Upper lobe of right lung (tissue), 1 donor: ENCODE measurements at regions not wholly inside any gene's neighbourhood (a gene's known extent, or its start where the extent isn't known, plus 50 kb on each side); places are given as distances from the start of the nearest gene placed in this dataset.

Experiments
- ATAC-seq: fragments of 200-7000 bp; cut with Tn5 transposase; one replicate; pipeline ENCODE4 v1.9.1; 2020; ENCODE audit warnings: mild to moderate bottlenecking, moderate library complexity
- DNase-seq: peaks from one replicate; pipeline ENCODE4 v3.0.0-alpha.2; 2020
- H3K27ac ChIP-seq: fragments of 200-600 bp; one replicate; pipeline ENCODE4 v1.8.0; 2022
- H3K27me3 ChIP-seq: fragments of 200-600 bp; one replicate; pipeline ENCODE4 v1.8.0; 2022; ENCODE audit warnings: mild to moderate bottlenecking
- H3K36me3 ChIP-seq: fragments of 200-600 bp; one replicate; pipeline ENCODE4 v1.8.0; 2022
- H3K4me1 ChIP-seq: fragments of 200-600 bp; one replicate; pipeline ENCODE4 v1.8.0; 2022
- H3K4me3 ChIP-seq: fragments of 200-600 bp; one replicate; pipeline ENCODE4 v1.8.0; 2022; ENCODE audit warnings: mild to moderate bottlenecking
- H3K9me3 ChIP-seq: fragments of 200-600 bp; one replicate; pipeline ENCODE4 v1.8.0; 2022
- intact Hi-C: fragments of 100-400 bp; cut with DNase I; formaldehyde crosslinking; loops from one replicate; pipeline ENCODE4 v1.11.0; 2022
- TF ChIP-seq, protein P1 (sequence below): fragments of 200-600 bp; IDR thresholded peaks from one replicate; pipeline ENCODE4 v1.8.0; 2022; ENCODE audit warnings: antibody characterized with exemption
- donor health status: DM: no; HTN: yes; CAD: no; lungs with severe emphysema.

DNA sequence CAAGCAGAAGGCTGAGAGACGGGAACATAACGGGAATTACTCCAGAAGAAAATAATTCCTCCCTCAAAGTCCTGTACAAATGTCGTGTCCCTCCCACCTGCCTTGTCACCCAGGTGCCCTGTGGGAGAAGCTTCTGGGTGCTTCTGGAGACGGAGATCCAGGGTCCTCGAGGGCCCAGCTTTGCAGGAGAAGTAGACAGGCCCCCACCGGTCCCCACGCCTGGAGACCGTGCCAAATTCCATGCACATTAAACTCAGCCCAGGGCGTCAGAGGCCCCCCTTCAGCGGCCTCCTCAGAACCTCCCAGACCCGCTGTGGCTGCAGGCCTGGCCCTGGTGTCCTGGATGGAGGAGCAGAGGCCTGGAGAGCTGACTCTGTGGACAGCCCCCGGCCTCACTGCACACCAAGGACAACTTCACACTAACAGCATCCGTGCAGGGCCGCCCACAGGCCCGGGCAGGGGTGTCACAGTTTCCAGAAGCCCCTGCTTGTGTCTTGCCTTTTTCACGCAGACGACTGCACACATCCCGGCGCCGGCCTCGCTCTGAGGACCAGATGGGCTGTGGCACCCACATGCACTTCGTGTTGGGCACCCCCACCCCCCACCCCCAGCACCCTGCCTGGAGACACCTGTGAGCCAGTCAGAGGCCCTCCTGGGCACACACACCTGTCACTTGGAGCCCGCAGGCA is 734.3 kb downstream of the BRD1 start:
- Histone ChIP-seq H3K27ac (no peak overlapping the region), H3K27me3 (peaks cover 18% of the 10 kb centered on the region), H3K9me3 (no peaks in the 10 kb centered on the region), H3K4me1 (no peaks in the 10 kb centered on the region), H3K36me3 (no peaks in the 10 kb centered on the region), H3K4me3 (no peak overlapping the region)
- ATAC-seq (no peak), DNase-seq (no peak)
- intact Hi-C loops = no loop called here
- TF ChIP-seq, protein P1, sequence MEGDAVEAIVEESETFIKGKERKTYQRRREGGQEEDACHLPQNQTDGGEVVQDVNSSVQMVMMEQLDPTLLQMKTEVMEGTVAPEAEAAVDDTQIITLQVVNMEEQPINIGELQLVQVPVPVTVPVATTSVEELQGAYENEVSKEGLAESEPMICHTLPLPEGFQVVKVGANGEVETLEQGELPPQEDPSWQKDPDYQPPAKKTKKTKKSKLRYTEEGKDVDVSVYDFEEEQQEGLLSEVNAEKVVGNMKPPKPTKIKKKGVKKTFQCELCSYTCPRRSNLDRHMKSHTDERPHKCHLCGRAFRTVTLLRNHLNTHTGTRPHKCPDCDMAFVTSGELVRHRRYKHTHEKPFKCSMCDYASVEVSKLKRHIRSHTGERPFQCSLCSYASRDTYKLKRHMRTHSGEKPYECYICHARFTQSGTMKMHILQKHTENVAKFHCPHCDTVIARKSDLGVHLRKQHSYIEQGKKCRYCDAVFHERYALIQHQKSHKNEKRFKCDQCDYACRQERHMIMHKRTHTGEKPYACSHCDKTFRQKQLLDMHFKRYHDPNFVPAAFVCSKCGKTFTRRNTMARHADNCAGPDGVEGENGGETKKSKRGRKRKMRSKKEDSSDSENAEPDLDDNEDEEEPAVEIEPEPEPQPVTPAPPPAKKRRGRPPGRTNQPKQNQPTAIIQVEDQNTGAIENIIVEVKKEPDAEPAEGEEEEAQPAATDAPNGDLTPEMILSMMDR = no peak

- Histone ChIP-seq H3K4me3 (no peak overlapping the region), H3K27ac (no peak overlapping the region), H3K9me3 (no peaks in the 10 kb centered on the region), H3K4me1 (no peaks in the 10 kb centered on the region), H3K27me3 (peaks cover 24% of the 10 kb centered on the region), H3K36me3 (no peaks in the 10 kb centered on the region)
- intact Hi-C loops = no loop called here
- TF ChIP-seq, protein P1 = no peak
- ATAC-seq (no peak), DNase-seq (no peak)
Measured at GRCh38 chr22:49092716-49093115, 735.0 kb downstream of the BRD1 start.

DNA sequence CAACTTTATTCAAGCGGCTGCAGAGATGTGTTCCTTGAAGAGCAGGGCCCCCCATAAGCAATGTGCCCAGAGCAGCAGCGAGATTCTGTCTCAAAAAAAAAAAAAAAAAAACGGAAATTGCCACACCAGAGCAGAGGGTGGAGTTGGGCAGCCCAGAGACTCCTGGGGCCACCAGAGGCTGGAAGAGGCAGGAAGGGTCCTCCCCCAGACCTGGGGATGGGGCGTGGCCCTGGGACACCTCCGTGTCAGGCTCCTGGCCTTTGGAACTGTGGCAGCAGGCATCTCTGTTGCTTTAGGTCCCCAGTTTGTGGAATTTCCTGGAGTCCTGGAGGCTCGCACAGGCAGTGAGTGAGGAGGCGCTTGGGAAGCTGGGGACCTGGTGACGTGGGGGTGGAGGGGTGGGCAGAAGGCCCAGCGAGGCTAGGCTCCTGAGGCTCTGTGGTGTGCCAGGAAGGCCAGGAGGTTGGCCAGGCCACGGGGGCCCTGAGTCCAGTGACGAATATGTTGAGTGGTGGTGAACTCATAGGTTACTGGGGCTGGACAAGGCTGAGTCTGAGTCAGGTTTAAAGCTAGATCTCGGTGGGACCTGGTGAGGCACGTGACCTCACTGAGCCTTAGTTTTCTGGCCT is 735.6 kb downstream of the BRD1 start:
- intact Hi-C loops = no loop called here
- ATAC-seq = no peak
- TF ChIP-seq, protein P1 = no peak
- DNase-seq = no peak
- peaks cover 27% of the 10 kb centered on the region for H3K27me3 ChIP-seq
- no peak overlapping the region for H3K27ac ChIP-seq
- no peaks in the 10 kb centered on the region for H3K4me1 ChIP-seq
- H3K4me3 ChIP-seq = no peak overlapping the region
- no peaks in the 10 kb centered on the region for H3K36me3 ChIP-seq
- H3K9me3 ChIP-seq = no peaks in the 10 kb centered on the region

- Histone ChIP-seq H3K4me3 (no peak overlapping the region), H3K27me3 (peaks cover 27% of the 10 kb centered on the region), H3K27ac (no peak overlapping the region), H3K9me3 (no peaks in the 10 kb centered on the region), H3K36me3 (no peaks in the 10 kb centered on the region), H3K4me1 (no peaks in the 10 kb centered on the region)
- DNase-seq = no peak
- TF ChIP-seq, protein P1 = no peak
- ATAC-seq = no peak
- intact Hi-C loops = no loop called here
Measured at GRCh38 chr22:49091451-49091850, 736.2 kb downstream of the BRD1 start.

GRCh38 chr22:49090853-49091135 is 736.9 kb downstream of the BRD1 start:
- Histone ChIP-seq H3K9me3 (no peaks in the 10 kb centered on the region), H3K27me3 (peaks cover 27% of the 10 kb centered on the region), H3K27ac (no peak overlapping the region), H3K4me1 (no peaks in the 10 kb centered on the region), H3K4me3 (no peak overlapping the region), H3K36me3 (no peaks in the 10 kb centered on the region)
- TF ChIP-seq, protein P1 = no peak
- ATAC-seq (no peak), DNase-seq (no peak)
- intact Hi-C loops = no loop called here
